ENCODE measurements at regions not wholly inside any gene's neighbourhood (a gene's known extent, or its start where the extent isn't known, plus 50 kb on each side); places are given as distances from the start of the nearest gene placed in this dataset.

DNA sequence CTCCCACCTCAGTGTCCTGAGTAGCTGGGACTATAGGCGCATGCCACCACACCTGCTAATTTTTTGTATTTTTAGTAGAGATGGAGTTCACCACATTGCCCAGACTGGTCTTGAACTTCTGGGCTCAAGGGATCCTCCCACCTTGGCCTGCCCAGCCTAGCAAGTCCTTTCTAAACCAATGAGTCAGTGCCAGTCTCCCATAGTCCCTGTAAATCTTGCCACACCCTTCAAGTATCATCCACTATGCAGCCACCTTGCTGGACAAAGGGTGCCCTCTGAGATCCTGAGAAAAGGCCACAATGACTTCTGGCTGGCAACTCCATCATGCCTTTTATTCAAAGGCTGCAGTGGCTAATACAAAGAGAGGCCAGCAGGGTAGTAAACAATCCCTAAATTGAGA, 184.0 kb downstream of the ABHD5 start:
- H3K4me3 ChIP-seq, result no peak overlapping the region
- H3K27ac ChIP-seq, result no peak overlapping the region
- no peaks in the 10 kb centered on the region for H3K9me3 ChIP-seq
- H3K27me3 ChIP-seq, result no peaks in the 10 kb centered on the region
- no peak for DNase-seq
- H3K36me3 ChIP-seq, result no peaks in the 10 kb centered on the region
- no peak for TF ChIP-seq CTCF (IDR thresholded peaks at IDR 0.05)
- H3K9ac ChIP-seq (ENCODE audit: low read depth in 2 of 2, low read length in 2 of 2), result no peak overlapping the region
- intact Hi-C loops (cut with DNase I), result loop anchor here (10.0 kb wide), 1 partner anchor 240 kb away; no protein-coding TSS in a partner anchor
- H3K4me1 ChIP-seq, result no peaks in the 10 kb centered on the region

- DNase-seq, result no peak
- Histone ChIP-seq H3K9ac (ENCODE audit: low read depth in 2 of 2, low read length in 2 of 2) (no peak overlapping the region), H3K27me3 (no peaks in the 10 kb centered on the region), H3K4me1 (no peaks in the 10 kb centered on the region), H3K9me3 (no peaks in the 10 kb centered on the region), H3K27ac (no peak overlapping the region), H3K36me3 (no peaks in the 10 kb centered on the region), H3K4me3 (no peak overlapping the region)
- TF ChIP-seq CTCF (IDR thresholded peaks at IDR 0.05), result no peak
- intact Hi-C loops (cut with DNase I), result loop anchor here (10.0 kb wide), 1 partner anchor 238 kb away; no protein-coding TSS in a partner anchor
These were observed 185.9 kb downstream of the ABHD5 start for GRCh38 chr3:43876648-43877047.

GRCh38 chr3:43879166-43879565, 188.4 kb downstream of the ABHD5 start:
- no peak for TF ChIP-seq CTCF (IDR thresholded peaks at IDR 0.05)

DNA sequence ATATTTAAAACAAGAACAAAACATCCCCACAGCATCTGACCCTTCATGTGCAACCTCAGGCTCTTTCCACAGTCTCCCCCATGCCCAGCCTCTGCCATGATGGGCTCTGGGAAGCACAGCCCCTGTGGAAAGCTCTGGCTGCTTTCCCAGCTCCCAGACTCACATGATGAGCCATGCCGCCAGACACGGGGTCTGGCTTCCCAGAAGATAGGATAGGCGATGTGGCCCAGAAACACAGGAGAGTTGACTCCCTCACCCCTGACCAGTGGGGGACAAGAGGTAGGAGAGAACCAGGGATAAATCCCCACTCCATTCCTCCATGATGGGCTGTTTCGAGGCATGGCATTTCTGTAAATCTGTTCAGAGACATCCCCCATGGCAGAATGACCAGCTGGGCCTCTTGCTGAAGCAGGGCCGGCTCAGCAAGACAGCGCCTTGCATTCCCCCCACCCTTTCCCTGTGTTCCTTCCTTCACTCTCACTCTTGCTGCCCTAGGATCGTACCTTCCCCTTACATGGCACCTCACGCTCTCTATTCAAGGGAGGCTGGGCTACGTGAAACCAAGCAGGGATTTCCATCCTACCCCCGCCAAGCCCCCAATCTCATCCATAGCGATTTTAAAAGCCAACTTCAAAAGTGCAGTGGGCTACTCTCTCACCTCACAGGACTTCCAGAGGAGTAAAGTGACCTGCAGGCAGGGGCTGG, 192.4 kb downstream of the ABHD5 start:
- H3K27me3 ChIP-seq, result no peaks in the 10 kb centered on the region
- DNase-seq, result no peak
- H3K4me1 ChIP-seq, result no peaks in the 10 kb centered on the region
- no peaks in the 10 kb centered on the region for H3K36me3 ChIP-seq
- intact Hi-C loops (cut with DNase I), result no loop called here
- no peak overlapping the region for H3K9ac ChIP-seq (ENCODE audit: low read depth in 2 of 2, low read length in 2 of 2)
- H3K9me3 ChIP-seq, result no peaks in the 10 kb centered on the region
- H3K4me3 ChIP-seq, result no peak overlapping the region
- no peak overlapping the region for H3K27ac ChIP-seq
- no peak for TF ChIP-seq CTCF (IDR thresholded peaks at IDR 0.05)

More at GRCh38 chr3:43879166-43879565, 188.4 kb downstream of the ABHD5 start:
- Histone ChIP-seq H3K9me3 (no peaks in the 10 kb centered on the region), H3K9ac (ENCODE audit: low read depth in 2 of 2, low read length in 2 of 2) (no peak overlapping the region), H3K27ac (no peak overlapping the region), H3K4me1 (no peaks in the 10 kb centered on the region), H3K27me3 (no peaks in the 10 kb centered on the region), H3K36me3 (no peaks in the 10 kb centered on the region), H3K4me3 (no peak overlapping the region)
- DNase-seq, result no peak
- intact Hi-C loops (cut with DNase I), result loop anchor here (10.0 kb wide), 1 partner anchor 236 kb away; no protein-coding TSS in a partner anchor

DNA sequence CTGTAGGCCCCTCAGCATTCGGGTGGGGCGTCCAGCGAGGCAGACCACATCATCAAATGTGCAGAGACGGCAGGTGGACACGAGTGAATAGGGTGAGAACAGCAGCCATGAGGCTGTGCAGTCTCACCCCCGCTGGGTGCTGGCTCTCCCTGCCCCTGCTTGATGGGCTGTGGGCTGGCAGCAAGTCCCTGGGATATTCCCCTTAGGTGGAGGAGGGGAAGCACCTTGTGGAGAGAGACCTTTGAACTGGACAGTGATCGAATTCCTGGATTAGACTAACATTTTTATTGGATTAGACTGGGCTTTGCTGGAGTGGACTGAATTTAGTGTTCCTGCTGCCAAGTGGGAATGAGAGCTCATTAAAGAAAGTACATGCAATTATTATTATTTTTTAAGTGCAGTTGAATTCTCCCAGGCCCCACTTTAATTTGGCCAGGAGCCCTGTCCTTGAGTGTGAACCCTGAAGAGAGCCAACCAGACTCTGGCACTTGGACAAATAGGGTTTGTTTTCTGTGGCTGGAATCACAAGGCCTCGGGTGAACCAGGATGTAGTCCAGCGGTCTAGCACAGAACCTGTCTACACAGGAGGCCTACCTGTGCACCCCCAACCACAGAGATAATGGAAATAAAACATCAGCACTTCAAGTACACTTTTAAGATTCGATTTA, 193.1 kb downstream of the ABHD5 start:
- no peak for TF ChIP-seq CTCF (IDR thresholded peaks at IDR 0.05)
- Histone ChIP-seq H3K27ac (no peak overlapping the region), H3K9ac (ENCODE audit: low read depth in 2 of 2, low read length in 2 of 2) (no peak overlapping the region), H3K36me3 (no peaks in the 10 kb centered on the region), H3K9me3 (no peaks in the 10 kb centered on the region), H3K4me3 (no peak overlapping the region), H3K27me3 (no peaks in the 10 kb centered on the region), H3K4me1 (no peaks in the 10 kb centered on the region)
- intact Hi-C loops (cut with DNase I), result no loop called here
- DNase-seq, result no peak

All from colonic mucosa (tissue), 4 donors.